ENCODE measurements at regions not wholly inside any gene's neighbourhood (a gene's known extent, or its start where the extent isn't known, plus 50 kb on each side); places are given as distances from the start of the nearest gene placed in this dataset.

GRCh38 chr6:167487749-167488664 lies 163.1 kb downstream of the TTLL2 start:
- no peak for DNase-seq (ENCODE audit: low read depth in 2 of 3, low spot score in 2 of 3)

DNA sequence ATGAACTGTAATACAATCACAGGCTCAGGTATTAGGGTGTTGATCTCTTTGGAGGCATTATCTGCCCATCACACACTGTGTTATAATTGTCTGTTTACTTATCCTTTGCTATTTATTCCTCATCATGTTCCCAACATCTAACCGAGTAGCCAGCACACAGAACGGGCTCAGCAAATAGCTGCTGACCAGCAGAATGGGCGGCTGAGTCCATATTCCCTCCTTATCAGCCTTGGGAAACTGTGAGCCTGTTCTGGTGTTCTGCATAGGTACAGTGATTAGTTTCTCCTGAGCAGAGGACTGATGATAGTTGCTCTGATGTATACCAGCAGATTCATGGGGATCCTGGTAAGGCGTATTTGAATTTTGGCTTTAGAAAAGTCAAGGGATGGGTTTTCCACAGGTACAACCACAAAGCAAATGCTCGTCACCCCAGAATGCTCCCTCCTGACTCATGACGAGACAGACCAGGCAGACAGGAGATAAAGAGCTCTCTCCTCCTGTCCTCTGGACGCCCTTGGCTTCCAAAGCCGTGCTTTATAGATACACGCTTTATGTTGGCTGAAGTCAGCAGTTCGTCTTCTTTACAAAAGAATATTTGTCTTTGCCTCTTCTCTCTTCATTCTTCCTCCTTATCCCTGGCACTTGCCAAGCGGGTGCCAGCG lies 166.7 kb downstream of the TTLL2 start:
- no peak for DNase-seq (ENCODE audit: low read depth in 2 of 3, low spot score in 2 of 3)

DNA sequence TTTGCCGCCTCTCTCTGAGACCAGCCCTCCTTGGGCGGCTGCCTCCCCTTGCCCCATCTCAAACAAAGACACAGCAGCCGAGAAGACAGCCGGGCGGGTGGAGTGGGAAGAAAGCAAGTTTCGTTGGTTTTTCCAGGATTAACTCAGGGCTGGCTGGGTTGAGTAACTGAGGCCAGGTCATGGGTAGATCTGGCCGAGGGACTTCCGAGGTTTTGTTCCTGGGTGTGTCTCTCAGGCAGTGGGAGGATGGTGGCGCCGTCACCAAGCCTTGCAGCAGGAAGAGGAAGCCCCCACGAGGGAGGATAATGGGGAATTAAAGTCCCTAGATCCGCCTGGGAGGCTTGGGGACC lies 167.2 kb downstream of the TTLL2 start:
- DNase-seq (ENCODE audit: low read depth in 2 of 3, low spot score in 2 of 3): no peak

GRCh38 chr6:167493310-167493709 lies 168.4 kb downstream of the TTLL2 start:
- DNase-seq (ENCODE audit: low read depth in 2 of 3, low spot score in 2 of 3): no peak

DNA sequence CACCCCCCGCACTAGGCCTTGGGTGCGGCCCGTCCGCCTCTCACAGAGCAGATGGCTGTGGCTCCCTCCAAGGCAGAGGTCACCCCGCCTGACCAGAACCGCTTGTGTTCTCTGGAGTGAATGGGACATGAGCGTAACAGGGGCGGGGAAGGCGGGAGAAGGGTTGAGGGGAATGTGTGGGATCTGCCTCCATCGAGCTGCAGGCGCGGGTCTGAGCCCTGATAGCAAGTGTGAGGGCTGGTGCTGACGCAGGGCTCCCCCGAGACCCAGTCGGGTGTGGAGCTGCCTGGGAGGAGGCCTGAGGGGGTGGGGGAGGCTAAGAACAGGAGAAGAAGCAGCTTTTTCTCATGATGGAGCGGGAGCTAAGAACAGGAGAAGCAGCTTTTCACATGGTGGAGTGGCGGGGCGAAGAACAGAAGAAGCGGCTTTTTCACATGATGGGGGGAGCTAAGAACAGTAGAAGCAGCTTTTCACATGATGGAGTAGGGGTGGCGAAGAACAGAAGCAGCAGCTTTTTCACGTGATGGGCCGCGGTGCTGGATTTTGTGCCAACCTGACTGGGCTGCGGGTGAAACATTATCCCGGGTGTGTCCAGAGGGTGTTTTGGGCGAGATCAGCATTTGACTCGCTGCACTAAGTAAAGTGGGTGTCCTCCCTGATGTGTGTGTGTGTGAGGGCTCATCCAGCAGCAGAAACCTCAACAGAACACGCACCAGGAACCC lies 169.3 kb downstream of the TTLL2 start:
- DNase-seq (ENCODE audit: low read depth in 2 of 3, low spot score in 2 of 3): no peak

- no peak for DNase-seq (ENCODE audit: low read depth in 2 of 3, low spot score in 2 of 3)
Observed at GRCh38 chr6:167494698-167495435, 170.0 kb downstream of the TTLL2 start.

DNA sequence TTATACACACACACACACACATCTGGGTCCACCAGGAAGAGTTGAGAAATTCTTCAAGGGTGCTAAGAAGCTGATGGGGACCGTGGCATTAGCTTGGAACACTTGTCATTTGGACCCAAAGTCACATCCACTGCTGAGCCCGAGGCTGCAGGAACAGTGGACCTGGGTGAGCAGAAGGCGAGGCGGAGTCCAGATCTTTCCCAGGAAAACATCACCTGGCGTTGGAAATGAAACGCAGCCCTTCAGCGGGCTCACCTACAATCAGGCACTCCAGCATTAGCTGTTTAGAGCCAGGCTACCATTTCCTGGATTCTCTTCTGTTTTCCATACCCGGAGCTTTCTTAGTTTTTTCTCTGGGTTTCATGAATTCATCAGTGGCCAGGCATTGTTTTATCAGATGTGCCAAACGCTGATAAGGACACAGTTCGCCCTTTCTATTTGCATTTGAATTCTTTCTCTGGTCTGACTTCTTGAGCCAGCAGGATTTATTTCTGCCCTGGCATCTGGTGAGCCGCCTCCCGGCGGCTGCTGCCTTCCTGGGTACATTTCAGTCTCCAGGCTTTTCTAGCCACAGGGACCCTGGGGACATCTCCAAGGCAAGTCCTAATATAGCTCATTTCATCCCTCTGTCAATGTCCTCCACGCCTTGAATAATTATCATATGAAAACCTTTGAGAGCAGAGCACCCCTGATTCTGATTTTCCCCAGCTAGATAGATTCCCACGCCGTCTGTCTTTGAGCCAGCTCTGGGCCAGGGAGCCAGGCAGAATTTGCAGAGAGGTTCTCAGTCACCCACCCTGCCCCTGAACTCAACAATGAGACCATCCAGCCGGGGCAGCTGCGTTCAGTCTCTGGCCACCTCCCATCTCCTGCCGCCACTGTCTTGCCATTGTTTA lies 170.9 kb downstream of the TTLL2 start:
- DNase-seq (ENCODE audit: low read depth in 2 of 3, low spot score in 2 of 3): no peak

DNA sequence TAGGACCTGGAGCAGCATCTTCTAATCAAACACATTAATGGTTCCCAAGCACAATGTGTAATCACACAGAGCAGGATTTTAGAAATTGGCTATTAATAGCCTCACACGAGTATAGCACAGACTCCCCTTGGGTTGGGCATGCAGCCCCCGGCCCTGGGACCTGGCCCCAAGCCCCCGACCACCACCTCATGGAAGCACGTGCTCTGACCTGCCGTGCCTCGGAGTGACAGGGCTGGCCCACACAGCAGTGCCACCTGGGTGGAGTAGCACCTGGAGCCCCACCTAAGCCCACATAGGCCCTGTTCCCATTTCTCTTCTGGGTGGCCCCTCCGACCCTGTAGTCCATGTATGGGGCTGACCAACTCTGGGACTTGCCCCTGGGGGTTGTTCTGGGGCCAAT lies 171.8 kb downstream of the TTLL2 start:
- no peak for DNase-seq (ENCODE audit: low read depth in 2 of 3, low spot score in 2 of 3)

DNA sequence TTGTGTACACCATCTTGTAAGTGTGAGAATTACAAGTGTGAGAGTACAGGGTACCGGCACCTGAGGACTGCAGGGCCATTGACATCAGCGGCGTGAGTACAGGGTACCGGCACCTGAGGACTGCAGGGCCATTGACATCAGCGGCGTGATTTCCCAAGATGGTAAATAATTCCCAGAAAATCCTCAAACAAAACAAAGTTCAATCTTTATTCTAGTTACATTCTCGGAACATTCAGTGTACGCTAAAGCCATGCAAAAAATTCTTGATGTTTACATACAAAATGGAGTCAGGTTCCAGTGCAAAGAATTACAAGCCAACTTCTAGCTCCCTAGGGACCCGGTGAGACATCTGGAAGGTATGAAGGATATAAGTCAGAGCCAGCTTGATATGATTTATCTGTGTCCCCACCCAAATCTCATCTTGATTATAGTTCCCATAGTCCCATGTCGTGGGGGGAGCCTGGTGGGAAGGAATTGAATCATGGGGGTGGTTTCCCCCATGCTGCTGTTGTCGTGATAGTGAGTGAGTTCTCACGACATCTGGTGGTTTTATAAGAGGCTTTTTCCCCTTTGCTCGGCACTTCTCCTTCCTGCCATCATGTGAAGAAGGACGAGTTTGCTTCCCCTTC lies 172.7 kb downstream of the TTLL2 start:
- DNase-seq (ENCODE audit: low read depth in 2 of 3, low spot score in 2 of 3): no peak

DNA sequence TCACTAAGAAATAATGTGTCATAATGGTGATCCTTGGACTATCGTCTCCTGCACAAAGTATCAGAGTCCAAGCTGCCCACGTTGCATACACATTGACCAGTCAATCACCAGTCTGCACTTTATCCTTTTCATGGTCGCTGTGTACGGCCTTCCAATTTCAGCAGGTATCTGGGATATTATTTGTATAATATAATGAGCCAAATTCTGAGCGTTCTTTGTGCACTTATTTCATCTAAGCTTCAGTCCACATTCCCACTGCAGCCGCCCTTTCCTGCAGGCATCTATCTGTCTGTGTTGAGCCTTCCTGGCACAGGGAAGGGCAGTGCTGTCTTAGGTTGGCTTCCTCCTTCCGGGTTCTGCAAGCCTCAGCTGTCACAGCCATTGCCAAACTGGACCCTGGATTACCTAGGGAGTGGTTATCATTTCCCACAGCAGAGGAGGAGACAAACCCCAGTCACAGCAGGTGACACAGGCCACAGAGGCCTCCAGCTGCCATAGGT lies 174.3 kb downstream of the TTLL2 start:
- DNase-seq (ENCODE audit: low read depth in 2 of 3, low spot score in 2 of 3): no peak

DNA sequence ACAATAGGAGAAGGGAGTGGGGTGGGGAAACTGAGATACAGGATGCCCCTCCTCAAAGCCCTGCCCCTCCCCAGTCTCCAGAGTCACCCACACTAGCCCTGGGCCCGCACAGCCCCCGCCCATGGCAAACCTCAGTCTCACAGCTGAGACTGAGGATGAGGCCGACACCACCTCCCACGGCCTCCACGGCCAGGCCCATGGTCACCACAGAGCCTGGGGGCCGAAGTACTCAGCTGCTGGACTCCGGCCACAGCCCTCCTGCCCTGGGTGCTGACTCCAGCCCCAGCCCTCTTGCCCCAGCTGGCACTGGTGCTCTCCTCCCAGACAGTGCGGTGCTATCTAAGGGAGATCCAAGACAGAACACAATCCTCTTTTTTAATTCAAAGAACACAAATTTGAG lies 176.1 kb downstream of the TTLL2 start:
- DNase-seq (ENCODE audit: low read depth in 2 of 3, low spot score in 2 of 3): no peak

GRCh38 chr6:167501831-167502385 lies 177.0 kb downstream of the TTLL2 start:
- DNase-seq (ENCODE audit: low read depth in 2 of 3, low spot score in 2 of 3): no peak

DNA sequence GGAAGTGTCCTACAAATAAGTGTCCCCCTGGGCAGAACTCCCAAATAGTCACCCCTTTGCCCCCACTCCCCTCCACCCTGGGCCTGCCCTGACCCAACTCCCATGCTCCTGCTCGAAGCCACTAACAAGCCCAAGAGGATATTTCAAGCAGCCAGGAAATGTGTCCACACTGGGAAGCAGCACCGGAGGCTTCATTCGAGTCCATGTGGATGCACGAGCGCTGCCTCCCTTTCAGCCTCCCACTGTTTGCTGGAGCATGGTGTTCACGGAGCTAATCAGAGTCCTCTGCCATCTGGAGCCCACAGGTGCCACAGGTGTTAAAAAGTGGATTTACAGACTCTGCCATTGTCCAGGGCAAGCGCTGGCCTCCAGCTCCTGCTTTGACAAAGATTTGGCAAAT lies 177.6 kb downstream of the TTLL2 start:
- no peak for DNase-seq (ENCODE audit: low read depth in 2 of 3, low spot score in 2 of 3)

DNA sequence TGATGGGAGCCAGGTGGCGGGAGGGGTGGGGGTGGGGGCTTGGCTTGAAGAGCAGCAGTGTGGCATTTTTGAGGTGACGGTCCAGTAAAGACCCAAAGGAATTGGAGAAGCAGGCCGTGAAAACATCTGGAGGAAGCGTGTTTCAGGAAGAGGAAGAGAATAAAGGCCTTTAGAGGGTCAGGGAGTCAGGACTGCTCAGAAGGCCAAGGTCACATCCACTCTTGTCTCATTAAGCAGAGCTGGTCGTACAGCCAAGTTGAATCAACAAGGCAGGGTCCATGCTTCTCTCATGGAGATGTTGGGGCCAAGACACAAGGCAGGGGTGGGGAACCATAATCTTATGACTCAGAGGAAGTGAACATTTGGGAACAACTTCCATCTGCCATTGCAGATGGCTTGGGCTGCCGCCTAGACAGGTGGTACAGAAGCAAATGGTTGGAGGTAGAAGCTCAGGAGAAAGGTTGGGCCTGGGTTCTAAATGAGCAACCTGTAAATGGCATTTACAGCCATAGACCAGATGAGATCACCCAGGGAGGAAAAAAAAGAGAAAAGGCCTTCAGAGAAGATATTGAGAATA lies 179.6 kb downstream of the TTLL2 start:
- DNase-seq (ENCODE audit: low read depth in 2 of 3, low spot score in 2 of 3): no peak

- no peak for DNase-seq (ENCODE audit: low read depth in 2 of 3, low spot score in 2 of 3)
Observed at GRCh38 chr6:167505199-167505598, 180.3 kb downstream of the TTLL2 start.

GRCh38 chr6:167505782-167506181 lies 180.9 kb downstream of the TTLL2 start:
- peak in 2 of 3 donors; percentile 4 to 48 for DNase-seq (ENCODE audit: low read depth in 2 of 3, low spot score in 2 of 3)

DNA sequence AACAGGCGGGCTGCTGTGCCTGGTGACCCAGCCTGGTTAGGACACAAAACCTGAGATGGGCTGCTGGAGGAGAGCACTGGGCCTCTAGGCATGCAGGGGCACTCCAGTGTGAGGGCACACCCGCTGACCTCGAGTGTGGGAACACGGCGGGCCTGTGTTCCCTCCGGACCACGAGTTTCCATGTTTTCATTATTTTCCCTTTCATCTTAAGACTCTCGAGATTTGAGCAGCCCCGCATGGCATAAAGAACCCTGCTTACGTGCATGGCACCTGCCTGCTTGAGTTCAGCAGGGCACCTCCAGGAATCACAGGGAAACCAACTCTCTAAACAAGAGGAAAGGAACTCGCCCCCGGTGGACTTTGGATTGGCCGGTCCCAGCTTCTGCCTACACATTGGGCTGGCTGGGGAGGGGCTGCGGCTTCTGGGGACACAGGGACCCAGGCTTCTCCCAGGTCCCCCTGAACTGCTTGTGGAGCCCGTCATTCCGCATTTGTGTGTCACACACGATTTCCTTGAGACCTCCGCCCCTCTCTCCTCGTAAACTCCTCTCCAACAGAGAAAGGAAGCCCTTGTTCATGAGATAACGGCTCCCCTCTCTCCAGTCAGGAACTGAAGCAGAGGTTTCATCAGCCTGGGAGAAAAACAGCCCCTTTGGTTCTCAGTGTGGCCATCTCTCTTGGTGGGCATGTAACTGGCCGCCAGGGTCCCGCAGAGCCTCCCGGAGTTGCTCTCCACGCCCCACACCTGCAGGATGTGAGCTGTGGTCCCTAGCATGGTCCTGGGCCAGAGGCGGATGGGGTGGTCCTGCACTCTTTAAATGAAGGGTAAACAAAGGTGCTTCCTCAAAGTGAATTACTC lies 181.8 kb downstream of the TTLL2 start:
- no peak for DNase-seq (ENCODE audit: low read depth in 2 of 3, low spot score in 2 of 3)
